Esophagus muscularis mucosa (tissue), 4 donors: ENCODE measurements at regions not wholly inside any gene's neighbourhood (a gene's known extent, or its start where the extent isn't known, plus 50 kb on each side); places are given as distances from the start of the nearest gene placed in this dataset.

ENCODE experiments used
- DNase-seq: peaks from one replicate; pipeline ENCODE4 v3.0.0-alpha.2; 2017; ENCODE audit errors: extremely low spot score
- H3K27ac ChIP-seq, 4 donors: fragments of 200-600 bp; sonication (generic); replicated peaks in 1 of 4; 1 replicate in 3 of 4; 2 replicates in 1 of 4; pipeline ENCODE4 v1.5.1; 2016 to 2019; ENCODE audit warnings: mild to moderate bottlenecking in 1 of 4
- H3K27me3 ChIP-seq, 4 donors: fragments of 200-600 bp; sonication (generic); one replicate each; pipeline versions ENCODE4 v1.5.1 to v1.6.0; 2016 to 2019
- H3K36me3 ChIP-seq, 4 donors: fragments of 200-600 bp; sonication (generic); one replicate each; pipeline ENCODE4 v1.5.1; 2016 to 2019
- H3K4me1 ChIP-seq, 4 donors: fragments of 200-600 bp; sonication (generic); one replicate each; pipeline ENCODE4 v1.5.1; 2016 to 2019
- H3K4me3 ChIP-seq, 4 donors: fragments of 200-600 bp; sonication (generic); 1 replicate in 2 of 4; 2 replicates in 2 of 4; pipeline ENCODE4 v1.5.1; 2016 to 2019; ENCODE audit warnings: mild to moderate bottlenecking in 4 of 4, moderate library complexity in 1 of 4
- H3K9me3 ChIP-seq, 4 donors: fragments of 200-600 bp; sonication (generic); 1 replicate in 3 of 4; 2 replicates in 1 of 4; pipeline ENCODE4 v1.5.1; 2016 to 2019
- EP300 ChIP-seq: sonication (generic); formaldehyde crosslinking; IDR thresholded peaks from one replicate; pipeline ENCODE4 v1.6.1; 2017; ENCODE audit warnings: antibody characterized with exemption
- POLR2A ChIP-seq: fragments of 450-650 bp; IDR thresholded peaks from one replicate; pipeline ENCODE4 v1.6.1; 2017; ENCODE audit warnings: antibody characterized with exemption, moderate library complexity, mild to moderate bottlenecking, low read depth
- POLR2AphosphoS5 ChIP-seq, 2 donors: sonication (generic); formaldehyde crosslinking; IDR thresholded peaks; one replicate each; pipeline ENCODE4 v1.6.1; 2017; ENCODE audit warnings: antibody characterized with exemption in 2 of 2
- WGBS: methylation state at CpG from one replicate; pipeline ENCODE4 v1.1.5; 2018; 5-methylcytosine and 5-hydroxymethylcytosine counted together
- intact Hi-C: fragments of 100-400 bp; cut with DNase I; formaldehyde crosslinking; loops from one replicate; pipeline ENCODE4 v1.15.1; 2023
- TF ChIP-seq, protein P1 (sequence below), 3 experiments: fragments of 200-600 bp in 2 of 3; fragments of 450-650 bp in 1 of 3; sonication (generic) in 2 of 3; IDR thresholded peaks; one replicate each; pipeline ENCODE4 v1.5.1; 2017 to 2019; ENCODE audit warnings: antibody characterized with exemption in 3 of 3, mild to moderate bottlenecking in 2 of 3, moderate library complexity in 1 of 3

DNA sequence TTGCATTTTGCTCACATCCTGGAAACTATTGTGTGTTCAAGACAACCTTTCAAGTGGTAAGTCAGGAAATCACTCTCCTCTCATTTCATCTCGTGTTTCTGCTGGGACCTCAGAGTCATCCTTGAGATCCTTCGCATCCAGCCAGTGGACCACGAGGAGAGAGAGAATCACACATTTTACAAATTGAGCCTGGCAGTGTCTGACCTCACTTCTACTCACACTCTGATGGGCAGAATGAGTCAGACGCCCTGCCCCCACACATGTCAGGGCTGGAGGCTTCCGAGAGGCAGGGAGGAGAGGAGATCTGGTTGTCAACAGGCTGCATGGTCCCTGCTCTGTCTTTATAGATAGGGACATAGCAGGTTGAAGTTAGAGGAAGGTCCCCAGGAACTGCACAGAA, 509.7 kb downstream of the AJAP1 start:
- intact Hi-C loops = no loop called here
- Histone ChIP-seq H3K27ac (no peak overlapping the region), H3K27me3 (peaks cover 0 to 27% (median 0%) of the 10 kb centered on the region in 4 donors), H3K9me3 (no peaks in the 10 kb centered on the region), H3K36me3 (no peaks in the 10 kb centered on the region), H3K4me3 (no peak overlapping the region), H3K4me1 (no peaks in the 10 kb centered on the region)
- 62% methylated on average over 5 of the region's 5 CpGs for WGBS
- TF ChIP-seq POLR2A (no peak), POLR2AphosphoS5 (IDR thresholded peaks at IDR 0.05) (no peak), EP300 (no peak)
- TF ChIP-seq, protein P1, sequence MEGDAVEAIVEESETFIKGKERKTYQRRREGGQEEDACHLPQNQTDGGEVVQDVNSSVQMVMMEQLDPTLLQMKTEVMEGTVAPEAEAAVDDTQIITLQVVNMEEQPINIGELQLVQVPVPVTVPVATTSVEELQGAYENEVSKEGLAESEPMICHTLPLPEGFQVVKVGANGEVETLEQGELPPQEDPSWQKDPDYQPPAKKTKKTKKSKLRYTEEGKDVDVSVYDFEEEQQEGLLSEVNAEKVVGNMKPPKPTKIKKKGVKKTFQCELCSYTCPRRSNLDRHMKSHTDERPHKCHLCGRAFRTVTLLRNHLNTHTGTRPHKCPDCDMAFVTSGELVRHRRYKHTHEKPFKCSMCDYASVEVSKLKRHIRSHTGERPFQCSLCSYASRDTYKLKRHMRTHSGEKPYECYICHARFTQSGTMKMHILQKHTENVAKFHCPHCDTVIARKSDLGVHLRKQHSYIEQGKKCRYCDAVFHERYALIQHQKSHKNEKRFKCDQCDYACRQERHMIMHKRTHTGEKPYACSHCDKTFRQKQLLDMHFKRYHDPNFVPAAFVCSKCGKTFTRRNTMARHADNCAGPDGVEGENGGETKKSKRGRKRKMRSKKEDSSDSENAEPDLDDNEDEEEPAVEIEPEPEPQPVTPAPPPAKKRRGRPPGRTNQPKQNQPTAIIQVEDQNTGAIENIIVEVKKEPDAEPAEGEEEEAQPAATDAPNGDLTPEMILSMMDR (IDR thresholded peaks at IDR 0.05) = no peak
- no peak for DNase-seq

DNA sequence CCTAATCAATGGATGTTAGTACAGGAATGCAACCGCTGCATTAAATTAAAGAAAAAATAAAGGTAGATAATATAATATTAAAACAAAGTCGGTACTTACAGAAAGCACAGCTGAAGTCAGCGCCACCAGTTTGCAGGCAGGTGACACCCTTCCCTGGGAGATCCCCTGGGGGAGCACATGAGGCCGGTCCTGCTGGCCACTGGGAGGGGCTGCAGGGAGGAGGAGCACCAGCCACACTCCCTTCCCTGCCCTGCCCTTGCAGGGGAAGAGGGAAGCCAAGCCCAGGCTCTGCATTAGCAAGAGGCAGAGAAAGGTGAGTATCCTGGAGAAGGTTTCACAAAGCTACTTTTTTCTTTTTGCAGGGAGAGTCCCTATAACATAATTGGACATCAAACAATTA, 507.0 kb downstream of the AJAP1 start:
- intact Hi-C loops = no loop called here
- TF ChIP-seq POLR2A (no peak), EP300 (no peak), POLR2AphosphoS5 (IDR thresholded peaks at IDR 0.05) (no peak)
- TF ChIP-seq, protein P1 (IDR thresholded peaks at IDR 0.05) = no peak
- Histone ChIP-seq H3K9me3 (no peaks in the 10 kb centered on the region), H3K4me1 (no peaks in the 10 kb centered on the region), H3K4me3 (no peak overlapping the region), H3K27me3 (peaks cover 0 to 49% (median 0%) of the 10 kb centered on the region in 4 donors), H3K36me3 (no peaks in the 10 kb centered on the region), H3K27ac (no peak overlapping the region)
- WGBS = 50% methylated on average over 4 of the region's 4 CpGs
- DNase-seq = no peak

DNA sequence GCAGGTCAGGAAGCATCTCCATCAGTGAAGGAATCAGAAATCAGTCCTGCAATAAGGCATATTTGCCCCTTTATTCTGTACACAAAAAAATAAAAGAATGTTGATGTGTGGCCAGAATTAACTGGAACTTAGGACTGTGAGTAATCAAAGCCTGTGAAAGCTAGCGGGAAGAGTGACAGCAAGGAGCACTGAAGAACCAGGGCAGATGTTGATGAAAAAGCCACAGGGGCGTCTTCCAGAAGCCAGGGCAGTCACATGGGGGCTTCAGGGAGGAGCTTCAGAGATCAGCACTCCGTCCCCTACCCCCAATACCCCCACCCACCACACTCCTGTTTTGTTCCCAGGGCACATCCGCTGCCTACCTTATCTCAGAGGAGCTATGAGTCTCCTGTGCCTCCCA, 502.8 kb downstream of the AJAP1 start:
- DNase-seq = no peak
- no peaks in the 10 kb centered on the region for H3K36me3 ChIP-seq
- intact Hi-C loops = no loop called here
- H3K27me3 ChIP-seq = peaks cover 0 to 39% (median 0%) of the 10 kb centered on the region in 4 donors
- peaks cover 0 to 9% (median 0%) of the 10 kb centered on the region in 4 donors for H3K9me3 ChIP-seq
- no peak overlapping the region for H3K4me3 ChIP-seq
- TF ChIP-seq EP300 (no peak), POLR2AphosphoS5 (IDR thresholded peaks at IDR 0.05) (no peak), POLR2A (no peak)
- TF ChIP-seq, protein P1 (IDR thresholded peaks at IDR 0.05) = no peak
- WGBS = 56% methylated on average over 4 of the region's 4 CpGs
- no peak overlapping the region for H3K27ac ChIP-seq
- no peaks in the 10 kb centered on the region for H3K4me1 ChIP-seq

DNA sequence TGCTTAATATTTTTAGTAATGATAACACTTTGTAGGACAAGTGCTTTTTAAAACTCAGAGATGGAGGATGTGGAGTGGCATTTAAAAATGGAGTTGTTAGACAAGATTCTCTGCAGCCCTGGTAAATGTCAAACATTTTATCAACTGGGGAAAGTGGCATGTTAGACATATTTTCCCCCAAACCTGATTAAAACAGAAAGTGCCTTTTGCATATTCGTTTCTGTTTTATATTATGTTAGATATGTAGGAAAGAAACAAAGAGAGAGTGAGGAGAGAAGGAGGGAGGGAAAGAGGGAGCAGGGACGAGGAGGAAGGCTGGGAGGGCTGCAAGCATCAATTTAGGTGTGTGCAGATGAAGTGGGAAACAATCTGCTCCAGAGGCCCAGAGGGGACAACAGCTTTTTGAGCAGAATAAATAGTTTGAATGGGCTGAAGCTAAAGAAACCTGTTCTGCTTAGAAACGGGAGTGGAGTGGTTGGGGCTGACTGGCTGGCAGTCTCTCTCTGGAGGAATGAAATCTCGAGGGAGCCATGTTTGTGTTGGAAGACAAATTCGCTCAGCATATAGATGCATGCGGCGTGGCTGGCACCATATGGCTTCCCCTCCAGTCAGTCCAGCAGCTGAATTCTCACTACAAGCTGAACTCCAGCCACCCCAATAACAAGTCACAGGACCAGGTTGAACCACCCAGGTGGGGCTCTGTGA, 502.2 kb downstream of the AJAP1 start:
- H3K27me3 ChIP-seq = peaks cover 0 to 36% (median 0%) of the 10 kb centered on the region in 4 donors
- intact Hi-C loops = no loop called here
- 65% methylated on average over 7 of the region's 7 CpGs for WGBS

More for the DNA sequence above, 502.2 kb downstream of the AJAP1 start:
- TF ChIP-seq POLR2A = no peak
- TF ChIP-seq EP300 = no peak
- no peak for TF ChIP-seq POLR2AphosphoS5 (IDR thresholded peaks at IDR 0.05)
- TF ChIP-seq, protein P1 (IDR thresholded peaks at IDR 0.05) = no peak
- Histone ChIP-seq H3K27ac (no peak overlapping the region), H3K4me3 (no peak overlapping the region), H3K36me3 (no peaks in the 10 kb centered on the region), H3K4me1 (no peaks in the 10 kb centered on the region), H3K9me3 (peaks cover 0 to 9% (median 0%) of the 10 kb centered on the region in 4 donors)
- DNase-seq = no peak
